Natural killer cell (primary cell): ENCODE measurements at regions not wholly inside any gene's neighbourhood (a gene's known extent, or its start where the extent isn't known, plus 50 kb on each side); places are given as distances from the start of the nearest gene placed in this dataset.

Experiments
- ATAC-seq, 3 donors: fragments of 150-1000 bp in 2 of 3; fragments of 200-7000 bp in 1 of 3; cut with Tn5 transposase; 1 replicate in 1 of 3; 2 replicates in 2 of 3; pipeline ENCODE4 v1.10.0; 2021; ENCODE audit warnings: mild to moderate bottlenecking in 2 of 3, moderate library complexity in 2 of 3
- DNase-seq, 2 donors: peaks; one replicate each; pipeline versions ENCODE4 v3.0.0 to v3.0.0-alpha.2; 2013 to 2021; ENCODE audit warnings: mixed read lengths in 1 of 2
- H3K27ac ChIP-seq: one replicate; pipeline ENCODE4 v1.5.1; 2013; ENCODE audit warnings: mild to moderate bottlenecking, low read length
- H3K27me3 ChIP-seq: one replicate; pipeline ENCODE4 v1.6.1; 2013; ENCODE audit warnings: low read length; ENCODE audit not compliant: control insufficient read depth, insufficient read depth
- H3K36me3 ChIP-seq: one replicate; pipeline ENCODE4 v1.6.1; 2013; ENCODE audit warnings: low read length; ENCODE audit not compliant: control insufficient read depth, insufficient read depth
- H3K4me1 ChIP-seq: one replicate; pipeline ENCODE4 v1.6.1; 2013; ENCODE audit warnings: low read length; ENCODE audit not compliant: control insufficient read depth, insufficient read depth
- H3K4me3 ChIP-seq: one replicate; pipeline ENCODE4 v1.5.1; 2013; ENCODE audit warnings: low read length
- H3K9me3 ChIP-seq: one replicate; pipeline ENCODE4 v1.6.1; 2013; ENCODE audit warnings: low read length; ENCODE audit not compliant: control insufficient read depth, insufficient read depth
- H3K27ac Mint-ChIP-seq, 2 donors: one replicate each; pipeline ENCODE4 v1.8.0; 2022; ENCODE audit warnings: mild to moderate bottlenecking in 2 of 2, mixed read lengths in 2 of 2, moderate library complexity in 1 of 2
- H3K27me3 Mint-ChIP-seq, 2 donors: one replicate each; pipeline ENCODE4 v1.8.0; 2022; ENCODE audit warnings: low read depth in 2 of 2, mixed read lengths in 2 of 2
- H3K36me3 Mint-ChIP-seq: one replicate; pipeline ENCODE4 v1.8.0; 2022; ENCODE audit warnings: mixed read lengths
- H3K4me1 Mint-ChIP-seq, 2 donors: one replicate each; pipeline ENCODE4 v1.8.0; 2022; ENCODE audit warnings: mixed read lengths in 2 of 2
- H3K4me3 Mint-ChIP-seq: one replicate; pipeline ENCODE4 v1.8.0; 2022; ENCODE audit warnings: mild to moderate bottlenecking, moderate library complexity, mixed read lengths
- H3K9me3 Mint-ChIP-seq, 2 donors: one replicate each; pipeline ENCODE4 v1.8.0; 2022; ENCODE audit warnings: mixed read lengths in 2 of 2
- CTCF ChIP-seq: fragments of 200-600 bp; IDR thresholded peaks from one replicate; pipeline ENCODE4 v1.8.0; 2022; ENCODE audit warnings: antibody characterized with exemption
- WGBS: methylation state at CpG from one replicate; pipeline ENCODE4 v1.1.7; 2013; ENCODE audit warnings: missing lambda C conversion rate; ENCODE audit not compliant: insufficient coverage; 5-methylcytosine and 5-hydroxymethylcytosine counted together
- intact Hi-C: fragments of 100-400 bp; cut with micrococcal nuclease; formaldehyde crosslinking; loops from one replicate; pipeline ENCODE4 v1.14.2; 2022

GRCh38 chr12:71216725-71217579, 59.2 kb upstream of the TSPAN8 start:
- Histone ChIP-seq H3K4me3 (no peak overlapping the region), H3K4me1 (no peaks in the 10 kb centered on the region), H3K27ac (no peak overlapping the region), H3K9me3 (no peaks in the 10 kb centered on the region), H3K27me3 (no peaks in the 10 kb centered on the region), H3K36me3 (no peaks in the 10 kb centered on the region)
- Mint-ChIP-seq H3K4me3 (no peak overlapping the region), H3K9me3 (peaks cover 0 to 2% of the 10 kb centered on the region in 2 donors), H3K36me3 (no peaks in the 10 kb centered on the region), H3K27me3 (no peaks in the 10 kb centered on the region), H3K4me1 (no peaks in the 10 kb centered on the region), H3K27ac (no peak overlapping the region)
- no peak for TF ChIP-seq CTCF
- 40% methylated on average over 1 of the region's 4 CpGs for WGBS
- ATAC-seq = no peak
- intact Hi-C loops = no loop called here
- DNase-seq = peak in 1 of 2 donors; percentile 2

GRCh38 chr12:71214511-71215285, 56.9 kb upstream of the TSPAN8 start:
- H3K4me3 ChIP-seq = no peak overlapping the region
- DNase-seq (no peak), ATAC-seq (no peak)
- H3K27ac Mint-ChIP-seq = no peak overlapping the region
- H3K36me3 Mint-ChIP-seq = no peaks in the 10 kb centered on the region
- peaks cover 0 to 2% of the 10 kb centered on the region in 2 donors for H3K9me3 Mint-ChIP-seq
- H3K36me3 ChIP-seq = no peaks in the 10 kb centered on the region
- H3K27me3 ChIP-seq = no peaks in the 10 kb centered on the region
- H3K9me3 ChIP-seq = no peaks in the 10 kb centered on the region
- intact Hi-C loops = no loop called here
- H3K4me1 Mint-ChIP-seq = no peaks in the 10 kb centered on the region
- no peak overlapping the region for H3K4me3 Mint-ChIP-seq
- no peaks in the 10 kb centered on the region for H3K4me1 ChIP-seq
- H3K27ac ChIP-seq = no peak overlapping the region
- WGBS = 71% methylated on average over 5 of the region's 6 CpGs
- H3K27me3 Mint-ChIP-seq = no peaks in the 10 kb centered on the region
- no peak for TF ChIP-seq CTCF

- H3K4me3 Mint-ChIP-seq = no peak overlapping the region
These were observed 50.4 kb upstream of the TSPAN8 start for GRCh38 chr12:71208053-71208685.

More at GRCh38 chr12:71208053-71208685, 50.4 kb upstream of the TSPAN8 start:
- no peaks in the 10 kb centered on the region for H3K27me3 Mint-ChIP-seq
- no peaks in the 10 kb centered on the region for H3K4me1 ChIP-seq
- H3K9me3 ChIP-seq = peaks cover 5% of the 10 kb centered on the region
- no peaks in the 10 kb centered on the region for H3K27me3 ChIP-seq
- intact Hi-C loops = no loop called here
- no peak for DNase-seq
- no peaks in the 10 kb centered on the region for H3K4me1 Mint-ChIP-seq
- TF ChIP-seq CTCF = no peak
- H3K9me3 Mint-ChIP-seq = peaks cover 6 to 7% of the 10 kb centered on the region in 2 donors
- H3K4me3 ChIP-seq = no peak overlapping the region
- no peaks in the 10 kb centered on the region for H3K36me3 ChIP-seq
- no peak for ATAC-seq
- 50% methylated on average over 1 of the region's 1 CpG for WGBS
- H3K27ac ChIP-seq = no peak overlapping the region
- no peaks in the 10 kb centered on the region for H3K36me3 Mint-ChIP-seq
- no peak overlapping the region for H3K27ac Mint-ChIP-seq
